H9 (cell line): ENCODE measurements at regions not wholly inside any gene's neighbourhood (a gene's known extent, or its start where the extent isn't known, plus 50 kb on each side); places are given as distances from the start of the nearest gene placed in this dataset.

Experiments used
- DNase-seq: peaks from one replicate; pipeline ENCODE4 v3.0.0-alpha.2; 2017
- H2AFZ ChIP-seq: one replicate; pipeline ENCODE4 v1.6.1; 2013; ENCODE audit warnings: mild to moderate bottlenecking, low read length, control low read depth, moderate library complexity
- H2AK5ac ChIP-seq: 2 replicates; pipeline ENCODE4 v1.6.1; 2013; ENCODE audit warnings: low read length, control low read depth, mixed read lengths; ENCODE audit not compliant: insufficient read length
- H2BK120ac ChIP-seq: one replicate; pipeline ENCODE4 v1.6.1; 2013; ENCODE audit warnings: low read depth, mild to moderate bottlenecking, low read length, control low read depth, inconsistent platforms; ENCODE audit not compliant: poor library complexity, severe bottlenecking
- H2BK12ac ChIP-seq: 2 replicates; pipeline ENCODE4 v1.6.1; 2013; ENCODE audit warnings: low read length, control low read depth, mixed read lengths, low read depth; ENCODE audit not compliant: insufficient read length
- H2BK15ac ChIP-seq: 2 replicates; pipeline ENCODE4 v1.6.1; 2013; ENCODE audit warnings: low read depth, low read length, control low read depth
- H2BK20ac ChIP-seq: one replicate; pipeline ENCODE4 v1.6.1; 2013; ENCODE audit warnings: low read depth, mild to moderate bottlenecking, low read length, control low read depth, inconsistent platforms; ENCODE audit not compliant: poor library complexity, severe bottlenecking
- H2BK5ac ChIP-seq: 2 replicates; pipeline ENCODE4 v1.6.1; 2013; ENCODE audit warnings: low read length, control low read depth, mixed read lengths; ENCODE audit not compliant: insufficient read length
- H3K14ac ChIP-seq: 2 replicates; pipeline ENCODE4 v1.6.1; 2013; ENCODE audit warnings: low read length, control low read depth; ENCODE audit not compliant: insufficient read depth
- H3K18ac ChIP-seq: 2 replicates; pipeline ENCODE4 v1.6.1; 2013; ENCODE audit warnings: low read depth, mild to moderate bottlenecking, mixed read lengths, low read length, control low read depth; ENCODE audit not compliant: insufficient read length
- H3K23ac ChIP-seq: 2 replicates; pipeline ENCODE4 v1.6.1; 2013; ENCODE audit warnings: low read length, control low read depth, mixed read lengths, low read depth; ENCODE audit not compliant: insufficient read length
- H3K23me2 ChIP-seq: 2 replicates; pipeline ENCODE4 v1.6.1; 2013; ENCODE audit warnings: low read depth, mild to moderate bottlenecking, mixed read lengths, low read length, control low read depth; ENCODE audit not compliant: insufficient read length, poor library complexity, severe bottlenecking
- H3K27ac ChIP-seq: 2 replicates; pipeline ENCODE4 v1.5.1; 2013; ENCODE audit warnings: low read length, control low read depth, mixed read lengths, low read depth; ENCODE audit not compliant: insufficient read length
- H3K27me3 ChIP-seq: 2 replicates; pipeline ENCODE4 v1.6.1; 2013; ENCODE audit warnings: low read length, control low read depth, inconsistent platforms; ENCODE audit not compliant: insufficient read depth
- H3K4ac ChIP-seq: 2 replicates; pipeline ENCODE4 v1.6.1; 2013; ENCODE audit warnings: low read depth, mild to moderate bottlenecking, control low read depth, inconsistent platforms, low read length, moderate library complexity
- H3K4me1 ChIP-seq: 2 replicates; pipeline ENCODE4 v1.6.1; 2013; ENCODE audit warnings: low read length, control low read depth, inconsistent platforms; ENCODE audit not compliant: insufficient read depth
- H3K4me2 ChIP-seq: 2 replicates; pipeline ENCODE4 v1.6.1; 2013; ENCODE audit warnings: low read length, control low read depth, mixed read lengths; ENCODE audit not compliant: insufficient read length, insufficient read depth
- H3K56ac ChIP-seq: 2 replicates; pipeline ENCODE4 v1.6.1; 2013; ENCODE audit warnings: low read depth, mild to moderate bottlenecking, mixed read lengths, low read length, control low read depth; ENCODE audit not compliant: insufficient read length
- H3K79me1 ChIP-seq: 2 replicates; pipeline ENCODE4 v1.6.1; 2013; ENCODE audit warnings: low read depth, mild to moderate bottlenecking, moderate library complexity, low read length, control low read depth, inconsistent platforms; ENCODE audit not compliant: insufficient read depth, poor library complexity, severe bottlenecking
- H3K79me2 ChIP-seq: 2 replicates; pipeline ENCODE4 v1.6.1; 2013; ENCODE audit warnings: low read length, control low read depth, inconsistent platforms; ENCODE audit not compliant: insufficient read depth
- H3K9ac ChIP-seq: 2 replicates; pipeline ENCODE4 v1.6.1; 2013; ENCODE audit warnings: low read length, control low read depth, mixed read lengths; ENCODE audit not compliant: insufficient read length; ENCODE audit errors: extremely low read depth
- H3K9me3 ChIP-seq: one replicate; pipeline ENCODE4 v1.6.1; 2013; ENCODE audit warnings: low read depth, low read length, inconsistent platforms; ENCODE audit not compliant: control insufficient read depth
- H3T11ph ChIP-seq: one replicate; pipeline ENCODE4 v1.6.1; 2013; ENCODE audit warnings: mild to moderate bottlenecking, low read length, control low read depth, inconsistent platforms
- H4K20me1 ChIP-seq: one replicate; pipeline ENCODE4 v1.6.1; 2013; ENCODE audit not compliant: control insufficient read depth, insufficient read length, insufficient read depth
- H4K5ac ChIP-seq: 2 replicates; pipeline ENCODE4 v1.6.1; 2013; ENCODE audit warnings: low read depth, mild to moderate bottlenecking, mixed read lengths, low read length, control low read depth; ENCODE audit not compliant: insufficient read length
- H4K8ac ChIP-seq: replicated peaks from 2 replicates; pipeline ENCODE4 v1.6.1; 2013; ENCODE audit warnings: low read length, control low read depth, mixed read lengths, low read depth; ENCODE audit not compliant: insufficient read length
- H4K91ac ChIP-seq: 2 replicates; pipeline ENCODE4 v1.6.1; 2013; ENCODE audit warnings: low read depth, mild to moderate bottlenecking, moderate library complexity, mixed read lengths, low read length, control low read depth; ENCODE audit not compliant: insufficient read length
- H3K27ac Mint-ChIP-seq, 3 experiments: 2 replicates in 2 of 3; 3 replicates in 1 of 3; pipeline ENCODE4 v1.8.0; 2020 to 2021; ENCODE audit warnings: mixed read lengths in 3 of 3, mild to moderate bottlenecking in 1 of 3, moderate library complexity in 1 of 3
- H3K27me3 Mint-ChIP-seq: 2 replicates; pipeline ENCODE4 v1.8.0; 2021; ENCODE audit warnings: low read depth, mild to moderate bottlenecking, moderate library complexity, mixed read lengths
- H3K36me3 Mint-ChIP-seq, 3 experiments: 2 replicates in 2 of 3; 3 replicates in 1 of 3; pipeline ENCODE4 v1.8.0; 2020 to 2021; ENCODE audit warnings: low read depth in 3 of 3, mixed read lengths in 3 of 3; ENCODE audit not compliant: insufficient read depth in 1 of 3
- H3K4me1 Mint-ChIP-seq, 2 experiments: 2 replicates each; pipeline ENCODE4 v1.8.0; 2020; ENCODE audit warnings: mixed read lengths in 2 of 2
- H3K4me3 Mint-ChIP-seq, 2 experiments: 2 replicates in 1 of 2; 3 replicates in 1 of 2; pipeline ENCODE4 v1.8.0; 2020 to 2021; ENCODE audit warnings: mild to moderate bottlenecking in 2 of 2, mixed read lengths in 2 of 2, moderate library complexity in 1 of 2
- H3K9me3 Mint-ChIP-seq, 2 experiments: 2 replicates in 1 of 2; 3 replicates in 1 of 2; pipeline ENCODE4 v1.8.0; 2020; ENCODE audit warnings: mild to moderate bottlenecking in 2 of 2, mixed read lengths in 2 of 2, moderate library complexity in 1 of 2
- WGBS: extraction: QIAGEN DNeasy Blood & Tissue Kit; methylation state at CpG from one replicate; pipeline ENCODE4 v1.1.7; 2013; ENCODE audit warnings: missing lambda C conversion rate, low lambda C conversion rate, mixed read lengths; ENCODE audit not compliant: insufficient read length; ENCODE audit errors: extremely low coverage; 5-methylcytosine and 5-hydroxymethylcytosine counted together
- TF ChIP-seq, protein P1 (sequence below): fragments of 200-600 bp; sonication (generic); conservative IDR thresholded peaks from 3 replicates; pipeline ENCODE4 v1.8.0; 2021; ENCODE audit warnings: antibody characterized with exemption, mild to moderate bottlenecking

DNA sequence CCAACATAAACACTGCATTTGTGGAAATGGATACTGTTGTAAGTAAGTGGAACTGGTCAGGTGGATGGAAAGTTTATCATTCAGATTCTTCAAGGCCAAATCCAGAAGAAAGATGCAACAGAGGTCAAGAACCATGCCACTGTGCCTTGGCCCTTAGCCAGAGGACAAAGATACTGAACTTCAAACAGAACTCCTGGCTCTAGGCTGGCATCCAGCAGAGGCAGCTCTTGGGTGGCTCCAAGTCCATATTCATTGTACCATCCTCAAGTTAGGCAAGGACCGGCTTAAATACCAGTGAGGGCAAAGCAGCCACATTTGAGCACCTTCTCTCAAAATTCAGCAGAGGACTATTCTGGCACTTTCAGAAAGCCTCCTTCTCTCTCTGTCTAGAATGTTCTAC lies 53.2 kb downstream of the DNAAF9 start:
- Histone ChIP-seq H2AK5ac (no peak overlapping the region), H3K9ac (no peak overlapping the region), H3K23me2 (no peaks in the 10 kb centered on the region), H3K9me3 (no peaks in the 10 kb centered on the region), H3K4me1 (no peaks in the 10 kb centered on the region), H2AFZ (no peak overlapping the region), H3T11ph (no peak overlapping the region), H2BK12ac (no peak overlapping the region), H4K5ac (no peak overlapping the region), H3K4ac (no peak overlapping the region), H2BK120ac (no peak overlapping the region), H2BK15ac (no peak overlapping the region), H2BK5ac (no peak overlapping the region), H4K20me1 (no peaks in the 10 kb centered on the region), H3K27me3 (no peaks in the 10 kb centered on the region), H3K4me2 (no peak overlapping the region), H3K79me2 (no peaks in the 10 kb centered on the region), H3K79me1 (no peaks in the 10 kb centered on the region), H3K23ac (no peak overlapping the region), H3K18ac (no peak overlapping the region), H3K27ac (no peak overlapping the region), H3K56ac (no peak overlapping the region), H3K14ac (no peak overlapping the region), H2BK20ac (no peak overlapping the region), H4K91ac (no peak overlapping the region), H4K8ac (no peak overlapping the region)
- Mint-ChIP-seq H3K27me3 (no peaks in the 10 kb centered on the region), H3K4me3 (no peak overlapping the region), H3K36me3 (no peaks in the 10 kb centered on the region), H3K27ac (no peak overlapping the region), H3K9me3 (no peaks in the 10 kb centered on the region), H3K4me1 (no peaks in the 10 kb centered on the region)
- WGBS, result no CpG with 5 or more reads among the region's 1 CpG
- TF ChIP-seq, protein P1, sequence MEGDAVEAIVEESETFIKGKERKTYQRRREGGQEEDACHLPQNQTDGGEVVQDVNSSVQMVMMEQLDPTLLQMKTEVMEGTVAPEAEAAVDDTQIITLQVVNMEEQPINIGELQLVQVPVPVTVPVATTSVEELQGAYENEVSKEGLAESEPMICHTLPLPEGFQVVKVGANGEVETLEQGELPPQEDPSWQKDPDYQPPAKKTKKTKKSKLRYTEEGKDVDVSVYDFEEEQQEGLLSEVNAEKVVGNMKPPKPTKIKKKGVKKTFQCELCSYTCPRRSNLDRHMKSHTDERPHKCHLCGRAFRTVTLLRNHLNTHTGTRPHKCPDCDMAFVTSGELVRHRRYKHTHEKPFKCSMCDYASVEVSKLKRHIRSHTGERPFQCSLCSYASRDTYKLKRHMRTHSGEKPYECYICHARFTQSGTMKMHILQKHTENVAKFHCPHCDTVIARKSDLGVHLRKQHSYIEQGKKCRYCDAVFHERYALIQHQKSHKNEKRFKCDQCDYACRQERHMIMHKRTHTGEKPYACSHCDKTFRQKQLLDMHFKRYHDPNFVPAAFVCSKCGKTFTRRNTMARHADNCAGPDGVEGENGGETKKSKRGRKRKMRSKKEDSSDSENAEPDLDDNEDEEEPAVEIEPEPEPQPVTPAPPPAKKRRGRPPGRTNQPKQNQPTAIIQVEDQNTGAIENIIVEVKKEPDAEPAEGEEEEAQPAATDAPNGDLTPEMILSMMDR, result no peak
- DNase-seq, result no peak
